ENCODE measurements at regions not wholly inside any gene's neighbourhood (a gene's known extent, or its start where the extent isn't known, plus 50 kb on each side); places are given as distances from the start of the nearest gene placed in this dataset.

DNA sequence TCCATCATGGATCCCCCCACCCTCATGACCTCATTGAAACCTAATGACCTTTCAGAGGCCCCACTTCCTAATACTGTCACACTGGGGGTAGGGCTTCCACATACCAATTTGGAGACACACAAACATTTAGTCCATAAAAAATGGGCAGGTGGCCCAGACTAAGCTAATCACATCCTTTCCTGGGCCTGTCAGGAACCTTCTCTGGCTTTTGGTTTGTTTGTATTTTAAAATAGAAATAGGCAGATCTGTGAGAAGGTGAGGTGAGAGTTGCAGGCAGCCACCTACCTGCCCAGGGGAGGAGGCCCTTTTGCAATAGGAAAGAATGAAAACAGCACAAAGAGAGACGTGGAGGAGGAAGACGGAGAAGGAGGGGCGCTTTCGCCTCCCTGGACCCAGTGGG is 90.2 kb upstream of the BOD1 start:
- TF ChIP-seq, protein P1, sequence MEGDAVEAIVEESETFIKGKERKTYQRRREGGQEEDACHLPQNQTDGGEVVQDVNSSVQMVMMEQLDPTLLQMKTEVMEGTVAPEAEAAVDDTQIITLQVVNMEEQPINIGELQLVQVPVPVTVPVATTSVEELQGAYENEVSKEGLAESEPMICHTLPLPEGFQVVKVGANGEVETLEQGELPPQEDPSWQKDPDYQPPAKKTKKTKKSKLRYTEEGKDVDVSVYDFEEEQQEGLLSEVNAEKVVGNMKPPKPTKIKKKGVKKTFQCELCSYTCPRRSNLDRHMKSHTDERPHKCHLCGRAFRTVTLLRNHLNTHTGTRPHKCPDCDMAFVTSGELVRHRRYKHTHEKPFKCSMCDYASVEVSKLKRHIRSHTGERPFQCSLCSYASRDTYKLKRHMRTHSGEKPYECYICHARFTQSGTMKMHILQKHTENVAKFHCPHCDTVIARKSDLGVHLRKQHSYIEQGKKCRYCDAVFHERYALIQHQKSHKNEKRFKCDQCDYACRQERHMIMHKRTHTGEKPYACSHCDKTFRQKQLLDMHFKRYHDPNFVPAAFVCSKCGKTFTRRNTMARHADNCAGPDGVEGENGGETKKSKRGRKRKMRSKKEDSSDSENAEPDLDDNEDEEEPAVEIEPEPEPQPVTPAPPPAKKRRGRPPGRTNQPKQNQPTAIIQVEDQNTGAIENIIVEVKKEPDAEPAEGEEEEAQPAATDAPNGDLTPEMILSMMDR (IDR thresholded peaks at IDR 0.05), result no peak
- no peak for TF ChIP-seq POLR2A (IDR thresholded peaks at IDR 0.05)

Data from body of pancreas (tissue), 4 donors.